ENCODE measurements at regions not wholly inside any gene's neighbourhood (a gene's known extent, or its start where the extent isn't known, plus 50 kb on each side); places are given as distances from the start of the nearest gene placed in this dataset.
A peak's percentile ranks its signal among the peaks of the same experiment; 100 is the strongest.

GRCh38 chr5:39650008-39650762, 225.4 kb upstream of the DAB2 start:
- peak; percentile 26 for DNase-seq (ENCODE audit: low read depth)
- H3K4me3 ChIP-seq (ENCODE audit: low read depth, low read length), result no peak overlapping the region
- in situ Hi-C loops (cut with HindIII; ENCODE audit: low sequenced_read_pairs), result no loop called here
- no peak for TF ChIP-seq CTCF (IDR thresholded peaks at IDR 0.05; ENCODE audit: low read depth, low read length, missing control alignments)

GRCh38 chr5:39648848-39649227, 224.1 kb upstream of the DAB2 start:
- TF ChIP-seq CTCF (IDR thresholded peaks at IDR 0.05; ENCODE audit: low read depth, low read length, missing control alignments), result no peak
- H3K4me3 ChIP-seq (ENCODE audit: low read depth, low read length), result no peak overlapping the region
- DNase-seq (ENCODE audit: low read depth), result no peak
- in situ Hi-C loops (cut with HindIII; ENCODE audit: low sequenced_read_pairs), result no loop called here

GRCh38 chr5:39648085-39648847, 223.5 kb upstream of the DAB2 start:
- TF ChIP-seq CTCF (IDR thresholded peaks at IDR 0.05; ENCODE audit: low read depth, low read length, missing control alignments), result no peak
- DNase-seq (ENCODE audit: low read depth), result no peak
- in situ Hi-C loops (cut with HindIII; ENCODE audit: low sequenced_read_pairs), result no loop called here
- no peak overlapping the region for H3K4me3 ChIP-seq (ENCODE audit: low read depth, low read length)

- in situ Hi-C loops (cut with HindIII; ENCODE audit: low sequenced_read_pairs), result no loop called here
- no peak for DNase-seq (ENCODE audit: low read depth)
- H3K4me3 ChIP-seq (ENCODE audit: low read depth, low read length), result no peak overlapping the region
- TF ChIP-seq CTCF (IDR thresholded peaks at IDR 0.05; ENCODE audit: low read depth, low read length, missing control alignments), result no peak
Measured at GRCh38 chr5:39640552-39640951, 215.8 kb upstream of the DAB2 start.

GRCh38 chr5:39639618-39640089, 214.9 kb upstream of the DAB2 start:
- no peak for DNase-seq (ENCODE audit: low read depth)
- H3K4me3 ChIP-seq (ENCODE audit: low read depth, low read length), result no peak overlapping the region
- no peak for TF ChIP-seq CTCF (IDR thresholded peaks at IDR 0.05; ENCODE audit: low read depth, low read length, missing control alignments)
- in situ Hi-C loops (cut with HindIII; ENCODE audit: low sequenced_read_pairs), result no loop called here

GRCh38 chr5:39638813-39639212, 214.0 kb upstream of the DAB2 start:
- H3K4me3 ChIP-seq (ENCODE audit: low read depth, low read length), result no peak overlapping the region
- TF ChIP-seq CTCF (IDR thresholded peaks at IDR 0.05; ENCODE audit: low read depth, low read length, missing control alignments), result no peak
- in situ Hi-C loops (cut with HindIII; ENCODE audit: low sequenced_read_pairs), result no loop called here
- DNase-seq (ENCODE audit: low read depth), result no peak

Measured in astrocyte of the cerebellum (primary cell).